Retinal pigment epithelial cell (primary cell): ENCODE measurements at regions not wholly inside any gene's neighbourhood (a gene's known extent, or its start where the extent isn't known, plus 50 kb on each side); places are given as distances from the start of the nearest gene placed in this dataset.

Experiments used
- DNase-seq: peaks from one replicate; pipeline ENCODE4 v3.0.0-alpha.2; 2010; ENCODE audit warnings: low read depth
- H3K4me3 ChIP-seq: 2 replicates; pipeline ENCODE4 v1.5.1; 2011; ENCODE audit warnings: mild to moderate bottlenecking, low read length, control low read depth, moderate library complexity
- CTCF ChIP-seq: conservative IDR thresholded peaks from 2 replicates; pipeline ENCODE4 v1.5.1; 2011; ENCODE audit warnings: low read depth, low read length, control low read depth, inconsistent platforms

GRCh38 chr18:53799134-53799533 is 425.3 kb downstream of the MBD2 start:
- H3K4me3 ChIP-seq: no peak overlapping the region
- DNase-seq: no peak
- TF ChIP-seq CTCF: no peak

- H3K4me3 ChIP-seq: no peak overlapping the region
- no peak for TF ChIP-seq CTCF
- no peak for DNase-seq
These were observed 426.0 kb downstream of the MBD2 start for GRCh38 chr18:53798516-53798915.

- no peak for DNase-seq
- no peak overlapping the region for H3K4me3 ChIP-seq
- TF ChIP-seq CTCF: no peak
These were observed 426.4 kb downstream of the MBD2 start for GRCh38 chr18:53797998-53798495.

- no peak for TF ChIP-seq CTCF
- H3K4me3 ChIP-seq: no peak overlapping the region
- peak; percentile 57 for DNase-seq
These were observed 428.3 kb downstream of the MBD2 start for GRCh38 chr18:53796040-53796729.

- DNase-seq: no peak
- H3K4me3 ChIP-seq: no peak overlapping the region
- TF ChIP-seq CTCF: no peak
These were observed 428.9 kb downstream of the MBD2 start for GRCh38 chr18:53795610-53796009.

GRCh38 chr18:53795061-53795460 is 429.4 kb downstream of the MBD2 start:
- DNase-seq: no peak
- H3K4me3 ChIP-seq: no peak overlapping the region
- no peak for TF ChIP-seq CTCF

- no peak for TF ChIP-seq CTCF
- no peak overlapping the region for H3K4me3 ChIP-seq
- DNase-seq: no peak
These were observed 431.7 kb downstream of the MBD2 start for GRCh38 chr18:53792762-53793161.
